ENCODE measurements at regions not wholly inside any gene's neighbourhood (a gene's known extent, or its start where the extent isn't known, plus 50 kb on each side); places are given as distances from the start of the nearest gene placed in this dataset.

- Histone ChIP-seq H3K9me3 (ENCODE audit: control insufficient read depth in 1 of 2, insufficient read depth in 1 of 2, low read depth in 1 of 2, low read length in 2 of 2) (no peaks in the 10 kb centered on the region), H3K27me3 (ENCODE audit: insufficient read depth, low read length) (peaks cover 36% of the 10 kb centered on the region), H2AFZ (ENCODE audit: low read depth, low read length, poor library complexity, severe bottlenecking) (no peak overlapping the region), H3K9ac (ENCODE audit: low read length) (no peak overlapping the region), H3K79me2 (ENCODE audit: insufficient read depth, low read length) (no peaks in the 10 kb centered on the region), H3K4me3 (replicated peaks in 1 of 2; ENCODE audit: low read depth in 1 of 2, low read length in 2 of 2) (no peak overlapping the region), H3K27ac (ENCODE audit: low read depth, low read length) (no peak overlapping the region), H3K9me2 (ENCODE audit: insufficient read depth) (no peaks in the 10 kb centered on the region), H4K20me1 (ENCODE audit: insufficient read depth) (no peaks in the 10 kb centered on the region), H3K36me3 (ENCODE audit: control insufficient read depth in 1 of 2, insufficient read depth in 2 of 2, low read length in 2 of 2) (no peaks in the 10 kb centered on the region), H3K4me2 (ENCODE audit: low read length) (no peak overlapping the region), H3K4me1 (ENCODE audit: control insufficient read depth in 1 of 2, insufficient read depth in 2 of 2, low read length in 2 of 2) (peaks cover 0 to 5% of the 10 kb centered on the region in 2 experiments; a peak in 1 of 4 replicates)
- no peak for ATAC-seq
- ChIA-PET CTCF (interaction anchor here (1.7 kb wide), 1 partner anchor 278 kb away, joined by 5 read pairs; no protein-coding TSS in a partner anchor), POLR2A (no interaction called here), RAD21 (ENCODE audit: low non-redundant PET in 1 of 2, low total read pairs in 2 of 2, uncharacterized antibody in 2 of 2, unreplicated experiment in 2 of 2) (no interaction called here)
- DNase-seq (ENCODE audit: low read depth, low spot score): no peak
- intact Hi-C loops (cut with micrococcal nuclease): no loop called here
- TF ChIP-seq, protein P1, sequence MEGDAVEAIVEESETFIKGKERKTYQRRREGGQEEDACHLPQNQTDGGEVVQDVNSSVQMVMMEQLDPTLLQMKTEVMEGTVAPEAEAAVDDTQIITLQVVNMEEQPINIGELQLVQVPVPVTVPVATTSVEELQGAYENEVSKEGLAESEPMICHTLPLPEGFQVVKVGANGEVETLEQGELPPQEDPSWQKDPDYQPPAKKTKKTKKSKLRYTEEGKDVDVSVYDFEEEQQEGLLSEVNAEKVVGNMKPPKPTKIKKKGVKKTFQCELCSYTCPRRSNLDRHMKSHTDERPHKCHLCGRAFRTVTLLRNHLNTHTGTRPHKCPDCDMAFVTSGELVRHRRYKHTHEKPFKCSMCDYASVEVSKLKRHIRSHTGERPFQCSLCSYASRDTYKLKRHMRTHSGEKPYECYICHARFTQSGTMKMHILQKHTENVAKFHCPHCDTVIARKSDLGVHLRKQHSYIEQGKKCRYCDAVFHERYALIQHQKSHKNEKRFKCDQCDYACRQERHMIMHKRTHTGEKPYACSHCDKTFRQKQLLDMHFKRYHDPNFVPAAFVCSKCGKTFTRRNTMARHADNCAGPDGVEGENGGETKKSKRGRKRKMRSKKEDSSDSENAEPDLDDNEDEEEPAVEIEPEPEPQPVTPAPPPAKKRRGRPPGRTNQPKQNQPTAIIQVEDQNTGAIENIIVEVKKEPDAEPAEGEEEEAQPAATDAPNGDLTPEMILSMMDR (IDR thresholded peaks at IDR 0.05 in 2 of 3, conservative IDR thresholded peaks at IDR 0.05 in 1 of 3; ENCODE audit: borderline replicate concordance in 1 of 3, insufficient read depth in 1 of 3, low read depth in 2 of 3, low read length in 2 of 3): no peak
- TF ChIP-seq CBX3 (IDR thresholded peaks at IDR 0.05; ENCODE audit: low read depth) (no peak), EZH2phosphoT487 (IDR thresholded peaks at IDR 0.05; ENCODE audit: borderline replicate concordance) (no peak), SP1 (IDR thresholded peaks at IDR 0.05; ENCODE audit: low read depth) (no peak), ZBTB33 (IDR thresholded peaks at IDR 0.05; ENCODE audit: extremely low read depth, insufficient replicate concordance, low read length) (no peak), EGR1 (IDR thresholded peaks at IDR 0.05; ENCODE audit: low read depth) (no peak), ELF1 (IDR thresholded peaks at IDR 0.05; ENCODE audit: borderline replicate concordance, low read depth) (no peak), REST (IDR thresholded peaks at IDR 0.05; ENCODE audit: low read depth) (no peak), MAX (IDR thresholded peaks at IDR 0.05) (no peak), CEBPB (IDR thresholded peaks at IDR 0.05; ENCODE audit: low read depth) (no peak), POLR2A (IDR thresholded peaks at IDR 0.05; ENCODE audit: borderline replicate concordance, extremely low read depth, insufficient read depth, insufficient read length) (no peak), SRF (IDR thresholded peaks at IDR 0.05; ENCODE audit: low read depth) (no peak)
- TF ChIP-seq, protein P2, sequence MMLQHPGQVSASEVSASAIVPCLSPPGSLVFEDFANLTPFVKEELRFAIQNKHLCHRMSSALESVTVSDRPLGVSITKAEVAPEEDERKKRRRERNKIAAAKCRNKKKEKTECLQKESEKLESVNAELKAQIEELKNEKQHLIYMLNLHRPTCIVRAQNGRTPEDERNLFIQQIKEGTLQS (IDR thresholded peaks at IDR 0.05): no peak
- no TSS peak for BruUV-seq (replicated peaks)
Measured at GRCh38 chr17:73707358-73707757, 63.1 kb upstream of the SDK2 start.

Data from HCT116 (cell line).